GM12878 (cell line): ENCODE measurements at regions not wholly inside any gene's neighbourhood (a gene's known extent, or its start where the extent isn't known, plus 50 kb on each side); places are given as distances from the start of the nearest gene placed in this dataset.

Experiments used
- ATAC-seq: fragments of 200-7000 bp; cut with Tn5 transposase; 3 replicates; pipeline ENCODE4 v1.9.1; 2020; ENCODE audit warnings: mild to moderate bottlenecking, moderate library complexity
- BruUV-seq: library from RNA; stranded (reverse); fragments of 400-500 nt; replicated peaks from 2 replicates; lab custom pipeline; 2021; lab: Mats Ljungman, UMichigan
- CTCF ChIA-PET: fragments of 300-600 bp; sonication (Branson Sonifier 250); formaldehyde crosslinking; extraction: SDS; loops from one replicate; lab custom pipeline; 2021; ENCODE audit warnings: inconsistent platforms; lab: Yijun Ruan, JAX
- POLR2A ChIA-PET: fragments of 350-600 bp; formaldehyde crosslinking; extraction: SDS; loops from one replicate; lab custom pipeline; 2021; ENCODE audit warnings: inconsistent platforms; lab: Charles Lee
- RAD21 ChIA-PET: fragments of 300-600 bp; sonication (Branson Sonifier 250); formaldehyde crosslinking; loops from one replicate; lab custom pipeline; 2023; ENCODE audit warnings: antibody characterized with exemption; ENCODE audit not compliant: unreplicated experiment; lab: Charles Lee
- SMC1A ChIA-PET: fragments of 300-600 bp; sonication (Branson Sonifier 250); formaldehyde crosslinking; loops from one replicate; lab custom pipeline; 2023; ENCODE audit not compliant: unreplicated experiment, uncharacterized antibody; lab: Charles Lee
- DNase-seq: peaks from one replicate; pipeline ENCODE4 v3.0.0-alpha.2; 2011; ENCODE audit warnings: low read depth, low spot score
- FAIRE-seq: peaks from 3 replicates; lab custom pipeline; 2011; peaks lifted over from hg19 to GRCh38; lab: Jason Lieb, UNC
- H2AFZ ChIP-seq: 2 replicates; pipeline ENCODE4 v1.6.0; 2011; ENCODE audit warnings: low read depth, low read length, control low read depth; ENCODE audit not compliant: control insufficient read depth
- H3K27ac ChIP-seq: 2 replicates; pipeline ENCODE4 v1.5.1; 2011; ENCODE audit warnings: control low read depth; ENCODE audit not compliant: control insufficient read depth, insufficient read depth
- H3K27me3 ChIP-seq, 2 experiments: replicated peaks in 1 of 2; 2 replicates each; pipeline versions ENCODE4 v1.6.0 to v1.6.1; 2011; ENCODE audit warnings: low read length in 1 of 2; ENCODE audit not compliant: control insufficient read depth in 2 of 2, insufficient read depth in 2 of 2
- H3K36me3 ChIP-seq, 2 experiments: 2 replicates each; pipeline ENCODE4 v1.5.1; 2011; ENCODE audit warnings: low read length in 1 of 2; ENCODE audit not compliant: control insufficient read depth in 2 of 2, insufficient read depth in 2 of 2
- H3K4me1 ChIP-seq: 2 replicates; pipeline ENCODE4 v1.6.1; 2011; ENCODE audit warnings: mild to moderate bottlenecking, low read length, moderate library complexity, mixed read lengths; ENCODE audit not compliant: control insufficient read depth, insufficient read depth
- H3K4me2 ChIP-seq: 2 replicates; pipeline ENCODE4 v1.6.0; 2011; ENCODE audit warnings: control low read depth; ENCODE audit not compliant: control insufficient read depth, insufficient read depth
- H3K4me3 ChIP-seq: fragments of 200-600 bp; sonication (generic); 2 replicates; pipeline ENCODE4 v1.5.1; 2016
- H3K79me2 ChIP-seq: 2 replicates; pipeline ENCODE4 v1.6.0; 2011; ENCODE audit warnings: low read length; ENCODE audit not compliant: control insufficient read depth, insufficient read depth
- H3K9ac ChIP-seq: 2 replicates; pipeline ENCODE4 v1.8.0; 2011; ENCODE audit warnings: low read length, control low read depth, mixed read lengths; ENCODE audit not compliant: control insufficient read depth, insufficient read depth
- H3K9me3 ChIP-seq: replicated peaks from 3 replicates; pipeline ENCODE4 v1.5.1; 2011; ENCODE audit warnings: mild to moderate bottlenecking, low read length; ENCODE audit not compliant: control insufficient read depth, insufficient read depth
- H4K20me1 ChIP-seq: 2 replicates; pipeline ENCODE4 v1.6.0; 2011; ENCODE audit not compliant: control insufficient read depth, insufficient read depth
- CBFB ChIP-seq: IDR thresholded peaks from 2 replicates; pipeline ENCODE4 v1.6.1; 2016; ENCODE audit warnings: antibody characterized with exemption, low read depth
- CBX3 ChIP-seq: fragments of 200-600 bp; sonication (generic); IDR thresholded peaks from 2 replicates; pipeline ENCODE4 v1.6.1; 2016; ENCODE audit warnings: low read depth, borderline replicate concordance
- CBX5 ChIP-seq: sonication (generic); IDR thresholded peaks from 2 replicates; pipeline ENCODE4 v1.6.1; 2016; ENCODE audit warnings: low read depth, moderate library complexity, mild to moderate bottlenecking, inconsistent platforms
- CTCF ChIP-seq, 3 experiments: IDR thresholded peaks in 2 of 3; conservative IDR thresholded peaks in 1 of 3; 2 replicates each; pipeline ENCODE4 v1.5.1; 2011; ENCODE audit warnings: low read depth in 3 of 3, low read length in 3 of 3, mild to moderate bottlenecking in 3 of 3, control low read depth in 2 of 3, moderate library complexity in 2 of 3, inconsistent platforms in 1 of 3, mixed read lengths in 1 of 3; ENCODE audit not compliant: control insufficient read depth in 2 of 3, insufficient read depth in 1 of 3; ENCODE audit errors: extremely low read depth in 1 of 3
- POLR2AphosphoS5 ChIP-seq: IDR thresholded peaks from 2 replicates; pipeline ENCODE4 v1.6.1; 2011; ENCODE audit warnings: mild to moderate bottlenecking, low read length, inconsistent platforms
- SIN3A ChIP-seq: IDR thresholded peaks from 2 replicates; pipeline ENCODE4 v1.6.1; 2012; ENCODE audit warnings: low read depth, low read length, improper control_type of control experiment
- SMAD5 ChIP-seq: IDR thresholded peaks from 2 replicates; pipeline ENCODE4 v1.6.1; 2016; ENCODE audit warnings: antibody characterized with exemption, low read depth
- SREBF1 ChIP-seq: IDR thresholded peaks from 2 replicates; pipeline ENCODE4 v1.6.1; 2012; ENCODE audit warnings: mild to moderate bottlenecking, low read length
- STAT1 ChIP-seq: fragments of 450-650 bp; conservative IDR thresholded peaks from 2 replicates; pipeline ENCODE4 v1.6.1; 2014; ENCODE audit warnings: antibody characterized with exemption, mild to moderate bottlenecking
- ZBTB11 ChIP-seq: fragments of 450-650 bp; formaldehyde crosslinking; IDR thresholded peaks from 2 replicates; pipeline ENCODE4 v1.5.0; 2022; ENCODE audit warnings: mild to moderate bottlenecking, missing genetic modification characterization
- ZSCAN29 ChIP-seq: fragments of 450-650 bp; IDR thresholded peaks from 2 replicates; pipeline ENCODE4 v1.6.1; 2017; ENCODE audit warnings: mild to moderate bottlenecking, moderate library complexity
- WGBS: methylation state at CpG from one replicate; pipeline ENCODE4 v1.1.6; 2016; ENCODE audit warnings: low lambda C conversion rate; ENCODE audit not compliant: insufficient replicate concordance, insufficient coverage; ENCODE audit errors: missing lambda C conversion rate; 5-methylcytosine and 5-hydroxymethylcytosine counted together
- in situ Hi-C: fragments of 300-500 bp; cut with MboI; formaldehyde crosslinking; loops from 9 replicates; pipeline ENCODE4 v1.14.3; 2018; ENCODE audit warnings: mixed read lengths
- intact Hi-C: fragments of 100-400 bp; cut with micrococcal nuclease; formaldehyde crosslinking; loops from one replicate; pipeline ENCODE4 v1.14.2; 2022; ENCODE audit not compliant: unreplicated experiment

- no peaks in the 10 kb centered on the region for H4K20me1 ChIP-seq
- DNase-seq, result no peak
- no peak overlapping the region for H2AFZ ChIP-seq
- TF ChIP-seq CTCF (IDR thresholded peaks at IDR 0.05 in 2 of 3, conservative IDR thresholded peaks at IDR 0.05 in 1 of 3; ENCODE audit: control insufficient read depth in 2 of 3, extremely low read depth in 1 of 3, insufficient read depth in 1 of 3, low read depth in 3 of 3, low read length in 3 of 3), result 0 out of 6 replicates have a peak, but pooled peaks of 1 of the 3 experiments have one; percentile 1
- TF ChIP-seq CBFB, result no peak
- FAIRE-seq, result no peak
- no peak overlapping the region for H3K9ac ChIP-seq
- SMC1A ChIA-PET, result no interaction called here
- no peaks in the 10 kb centered on the region for H3K9me3 ChIP-seq
- H3K27me3 ChIP-seq, result no peaks in the 10 kb centered on the region
- H3K27ac ChIP-seq, result no peak overlapping the region
- RAD21 ChIA-PET, result no interaction called here
- CTCF ChIA-PET, result no interaction called here
- intact Hi-C loops (no loop called here), in situ Hi-C loops (no loop called here)
- WGBS, result 30% methylated on average over 1 of the region's 1 CpG
- H3K79me2 ChIP-seq, result no peaks in the 10 kb centered on the region
- no peak for ATAC-seq
- H3K36me3 ChIP-seq, result no peaks in the 10 kb centered on the region
- H3K4me3 ChIP-seq, result no peak overlapping the region
- H3K4me2 ChIP-seq, result no peak overlapping the region
- H3K4me1 ChIP-seq, result no peaks in the 10 kb centered on the region
- POLR2A ChIA-PET, result no interaction called here
- no TSS peak for BruUV-seq
These were observed 298.8 kb downstream of the FOXA2 start for GRCh38 chr20:22285555-22285954.

- Histone ChIP-seq H3K4me3 (no peak overlapping the region), H3K27ac (no peak overlapping the region), H2AFZ (no peak overlapping the region), H3K4me2 (no peak overlapping the region), H3K9ac (no peak overlapping the region), H3K9me3 (no peaks in the 10 kb centered on the region), H3K27me3 (no peaks in the 10 kb centered on the region), H4K20me1 (no peaks in the 10 kb centered on the region), H3K79me2 (no peaks in the 10 kb centered on the region), H3K36me3 (no peaks in the 10 kb centered on the region), H3K4me1 (no peaks in the 10 kb centered on the region)
- WGBS, result 30% methylated on average over 3 of the region's 3 CpGs
- in situ Hi-C loops (no loop called here), intact Hi-C loops (no loop called here)
- no TSS peak for BruUV-seq
- FAIRE-seq, result no peak
- ChIA-PET CTCF (no interaction called here), RAD21 (no interaction called here), POLR2A (no interaction called here), SMC1A (interaction anchor here (1.2 kb wide), 1 partner anchor 12 kb away, joined by 3 read pairs; no protein-coding TSS in a partner anchor)
- ATAC-seq, result no peak
- DNase-seq, result no peak
- no peak for TF ChIP-seq CBX3
- no peak for TF ChIP-seq SMAD5
- TF ChIP-seq SIN3A, result no peak
- TF ChIP-seq ZBTB11 (CRISPR knock-in tag), result no peak
- TF ChIP-seq POLR2AphosphoS5, result no peak
- TF ChIP-seq ZSCAN29, result no peak
- no peak for TF ChIP-seq CBX5
- no peak for TF ChIP-seq STAT1
- TF ChIP-seq SREBF1, result no peak
These were observed 301.7 kb downstream of the FOXA2 start for GRCh38 chr20:22282696-22283095.
